Panc1 (cell line): ENCODE measurements at regions not wholly inside any gene's neighbourhood (a gene's known extent, or its start where the extent isn't known, plus 50 kb on each side); places are given as distances from the start of the nearest gene placed in this dataset.

Source experiments
- POLR2AphosphoS5 ChIP-seq: IDR thresholded peaks from 2 replicates; pipeline ENCODE4 v1.6.1; 2012; ENCODE audit warnings: mild to moderate bottlenecking, low read depth, low read length, moderate library complexity
- SIN3A ChIP-seq: IDR thresholded peaks from 2 replicates; pipeline ENCODE4 v1.6.1; 2012; ENCODE audit warnings: low read depth, mild to moderate bottlenecking, low read length, moderate library complexity, borderline replicate concordance; ENCODE audit not compliant: insufficient read depth
- TCF7L2 ChIP-seq: IDR thresholded peaks from 2 replicates; pipeline ENCODE4 v1.6.1; 2011; ENCODE audit warnings: mild to moderate bottlenecking, low read depth, low read length, inconsistent platforms
- TF ChIP-seq, protein P1 (sequence below): fragments of 450-650 bp; IDR thresholded peaks from 2 replicates; pipeline ENCODE4 v1.5.1; 2017; ENCODE audit warnings: mild to moderate bottlenecking
- TF ChIP-seq, protein P2 (sequence below), 2 experiments: IDR thresholded peaks; 2 replicates each; pipeline ENCODE4 v1.6.1; 2011 to 2012; ENCODE audit warnings: low read depth in 2 of 2, control low read depth in 1 of 2, low read length in 1 of 2, mild to moderate bottlenecking in 1 of 2, moderate library complexity in 1 of 2; ENCODE audit not compliant: insufficient read depth in 1 of 2

DNA sequence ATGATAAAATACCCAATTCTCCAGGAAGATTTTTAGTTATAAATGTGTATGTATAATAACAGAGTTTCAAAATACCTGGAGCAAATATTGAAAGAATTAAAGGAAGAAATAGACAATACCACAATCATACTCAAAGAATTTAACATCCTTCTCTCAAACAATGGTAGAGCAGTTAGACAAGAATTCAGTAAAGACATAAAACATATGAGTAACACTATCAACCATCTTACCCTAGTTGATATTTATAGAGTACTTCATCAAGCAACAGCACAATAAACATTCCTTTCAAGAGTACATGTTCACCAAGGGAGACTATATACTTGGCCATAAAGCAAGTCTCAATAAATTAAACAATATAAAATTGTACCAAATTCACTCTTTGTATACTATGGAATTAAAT is 108.4 kb downstream of the DLEU7 start:
- TF ChIP-seq, protein P1, sequence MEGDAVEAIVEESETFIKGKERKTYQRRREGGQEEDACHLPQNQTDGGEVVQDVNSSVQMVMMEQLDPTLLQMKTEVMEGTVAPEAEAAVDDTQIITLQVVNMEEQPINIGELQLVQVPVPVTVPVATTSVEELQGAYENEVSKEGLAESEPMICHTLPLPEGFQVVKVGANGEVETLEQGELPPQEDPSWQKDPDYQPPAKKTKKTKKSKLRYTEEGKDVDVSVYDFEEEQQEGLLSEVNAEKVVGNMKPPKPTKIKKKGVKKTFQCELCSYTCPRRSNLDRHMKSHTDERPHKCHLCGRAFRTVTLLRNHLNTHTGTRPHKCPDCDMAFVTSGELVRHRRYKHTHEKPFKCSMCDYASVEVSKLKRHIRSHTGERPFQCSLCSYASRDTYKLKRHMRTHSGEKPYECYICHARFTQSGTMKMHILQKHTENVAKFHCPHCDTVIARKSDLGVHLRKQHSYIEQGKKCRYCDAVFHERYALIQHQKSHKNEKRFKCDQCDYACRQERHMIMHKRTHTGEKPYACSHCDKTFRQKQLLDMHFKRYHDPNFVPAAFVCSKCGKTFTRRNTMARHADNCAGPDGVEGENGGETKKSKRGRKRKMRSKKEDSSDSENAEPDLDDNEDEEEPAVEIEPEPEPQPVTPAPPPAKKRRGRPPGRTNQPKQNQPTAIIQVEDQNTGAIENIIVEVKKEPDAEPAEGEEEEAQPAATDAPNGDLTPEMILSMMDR = no peak
- TF ChIP-seq POLR2AphosphoS5 (no peak), SIN3A (no peak), TCF7L2 (no peak)
- TF ChIP-seq, protein P2, sequence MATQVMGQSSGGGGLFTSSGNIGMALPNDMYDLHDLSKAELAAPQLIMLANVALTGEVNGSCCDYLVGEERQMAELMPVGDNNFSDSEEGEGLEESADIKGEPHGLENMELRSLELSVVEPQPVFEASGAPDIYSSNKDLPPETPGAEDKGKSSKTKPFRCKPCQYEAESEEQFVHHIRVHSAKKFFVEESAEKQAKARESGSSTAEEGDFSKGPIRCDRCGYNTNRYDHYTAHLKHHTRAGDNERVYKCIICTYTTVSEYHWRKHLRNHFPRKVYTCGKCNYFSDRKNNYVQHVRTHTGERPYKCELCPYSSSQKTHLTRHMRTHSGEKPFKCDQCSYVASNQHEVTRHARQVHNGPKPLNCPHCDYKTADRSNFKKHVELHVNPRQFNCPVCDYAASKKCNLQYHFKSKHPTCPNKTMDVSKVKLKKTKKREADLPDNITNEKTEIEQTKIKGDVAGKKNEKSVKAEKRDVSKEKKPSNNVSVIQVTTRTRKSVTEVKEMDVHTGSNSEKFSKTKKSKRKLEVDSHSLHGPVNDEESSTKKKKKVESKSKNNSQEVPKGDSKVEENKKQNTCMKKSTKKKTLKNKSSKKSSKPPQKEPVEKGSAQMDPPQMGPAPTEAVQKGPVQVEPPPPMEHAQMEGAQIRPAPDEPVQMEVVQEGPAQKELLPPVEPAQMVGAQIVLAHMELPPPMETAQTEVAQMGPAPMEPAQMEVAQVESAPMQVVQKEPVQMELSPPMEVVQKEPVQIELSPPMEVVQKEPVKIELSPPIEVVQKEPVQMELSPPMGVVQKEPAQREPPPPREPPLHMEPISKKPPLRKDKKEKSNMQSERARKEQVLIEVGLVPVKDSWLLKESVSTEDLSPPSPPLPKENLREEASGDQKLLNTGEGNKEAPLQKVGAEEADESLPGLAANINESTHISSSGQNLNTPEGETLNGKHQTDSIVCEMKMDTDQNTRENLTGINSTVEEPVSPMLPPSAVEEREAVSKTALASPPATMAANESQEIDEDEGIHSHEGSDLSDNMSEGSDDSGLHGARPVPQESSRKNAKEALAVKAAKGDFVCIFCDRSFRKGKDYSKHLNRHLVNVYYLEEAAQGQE (IDR thresholded peaks at IDR 0.05; ENCODE audit: insufficient read depth in 1 of 2, low read depth in 2 of 2, low read length in 1 of 2) = no peak
